HL-60 (cell line): ENCODE measurements at regions not wholly inside any gene's neighbourhood (a gene's known extent, or its start where the extent isn't known, plus 50 kb on each side); places are given as distances from the start of the nearest gene placed in this dataset.

ENCODE experiments used
- DNase-seq, 2 experiments: peaks; one replicate each; pipeline ENCODE4 v3.0.0-alpha.2; 2010 to 2020; ENCODE audit warnings: low read depth in 1 of 2, low spot score in 1 of 2
- H3K27ac ChIP-seq: fragments of 250-450 bp; sonication (Bioruptor Pico); replicated peaks from 2 replicates; pipeline ENCODE4 v1.5.1; 2020; ENCODE audit warnings: mild to moderate bottlenecking, moderate library complexity
- H3K27me3 ChIP-seq: fragments of 250-450 bp; sonication (Bioruptor Pico); 2 replicates; pipeline ENCODE4 v1.5.1; 2021; ENCODE audit warnings: mild to moderate bottlenecking, moderate library complexity; ENCODE audit not compliant: insufficient read depth, poor library complexity, severe bottlenecking
- H3K4me3 ChIP-seq: replicated peaks from 2 replicates; pipeline ENCODE4 v1.5.1; 2011; ENCODE audit warnings: mild to moderate bottlenecking, control low read depth, low read length; ENCODE audit not compliant: insufficient read depth
- CTCF ChIP-seq: IDR thresholded peaks from one replicate; pipeline ENCODE4 v1.5.1; 2011; ENCODE audit warnings: low read length, control low read depth, inconsistent platforms; ENCODE audit not compliant: insufficient read depth
- GABPA ChIP-seq: IDR thresholded peaks from 2 replicates; pipeline ENCODE4 v1.6.1; 2012; ENCODE audit warnings: low read depth
- POLR2AphosphoS5 ChIP-seq: IDR thresholded peaks from 2 replicates; pipeline ENCODE4 v1.6.1; 2012; ENCODE audit warnings: low read depth
- REST ChIP-seq: IDR thresholded peaks from 2 replicates; pipeline ENCODE4 v1.6.1; 2012; ENCODE audit warnings: low read depth; ENCODE audit not compliant: insufficient replicate concordance
- SPI1 ChIP-seq: IDR thresholded peaks from 2 replicates; pipeline ENCODE4 v1.6.1; 2012; ENCODE audit warnings: low read depth, mild to moderate bottlenecking, borderline replicate concordance

GRCh38 chr2:81007104-81007503 lies 702.6 kb upstream of the LRRTM1 start:
- TF ChIP-seq REST (no peak), SPI1 (no peak), GABPA (no peak), POLR2AphosphoS5 (no peak), CTCF (no peak)
- no peak overlapping the region for H3K4me3 ChIP-seq
- H3K27me3 ChIP-seq: no peaks in the 10 kb centered on the region
- no peak overlapping the region for H3K27ac ChIP-seq
- no peak for DNase-seq

- Histone ChIP-seq H3K27me3 (no peaks in the 10 kb centered on the region), H3K4me3 (no peak overlapping the region), H3K27ac (no peak overlapping the region)
- DNase-seq: no peak
- no peak for TF ChIP-seq SPI1
- TF ChIP-seq REST: no peak
- no peak for TF ChIP-seq CTCF
- no peak for TF ChIP-seq GABPA
- no peak for TF ChIP-seq POLR2AphosphoS5
Measured at GRCh38 chr2:81002906-81003305, 698.4 kb upstream of the LRRTM1 start.

GRCh38 chr2:80987466-80987865 lies 682.9 kb upstream of the LRRTM1 start:
- Histone ChIP-seq H3K4me3 (no peak overlapping the region), H3K27me3 (no peaks in the 10 kb centered on the region), H3K27ac (no peak overlapping the region)
- no peak for DNase-seq
- TF ChIP-seq POLR2AphosphoS5: no peak
- TF ChIP-seq SPI1: no peak
- no peak for TF ChIP-seq GABPA
- no peak for TF ChIP-seq REST
- TF ChIP-seq CTCF: no peak
